K562 (cell line): ENCODE measurements at regions not wholly inside any gene's neighbourhood (a gene's known extent, or its start where the extent isn't known, plus 50 kb on each side); places are given as distances from the start of the nearest gene placed in this dataset.

ENCODE experiments used
- ATAC-seq: fragments of 200-7000 bp; cut with Tn5 transposase; 3 replicates; pipeline ENCODE4 v1.9.1; 2020; ENCODE audit warnings: moderate library complexity
- BruUV-seq: library from RNA; stranded (reverse); fragments of 400-500 nt; replicated peaks from 2 replicates; lab custom pipeline; 2021; lab: Mats Ljungman, UMichigan
- CTCF ChIA-PET: fragments of 300-600 bp; formaldehyde crosslinking; extraction: SDS; loops from one replicate; lab custom pipeline; 2021; ENCODE audit warnings: low intra/inter-chr PET ratio; lab: Yijun Ruan, JAX
- POLR2A ChIA-PET: fragments of 300-600, 350-650 bp; sonication (Branson Sonifier 250); formaldehyde crosslinking; extraction: SDS; loops from one replicate; lab custom pipeline; 2021; ENCODE audit warnings: antibody characterized with exemption, inconsistent platforms; lab: Yijun Ruan, JAX
- DNase-seq, 4 experiments: peaks; one replicate each; pipeline versions ENCODE4 v3.0.0 to v3.0.0-alpha.2; 2011 to 2018; ENCODE audit warnings: low spot score in 3 of 4, mixed read lengths in 3 of 4; ENCODE audit errors: extremely low read depth in 1 of 4
- FAIRE-seq: peaks from 2 replicates; lab custom pipeline; 2011; peaks lifted over from hg19 to GRCh38; lab: Jason Lieb, UNC
- H2AFZ ChIP-seq: 2 replicates; pipeline ENCODE4 v1.6.0; 2011; ENCODE audit warnings: low read depth, low read length, control low read depth, inconsistent platforms
- H3K27ac ChIP-seq: fragments of 200-600 bp; 3 replicates; pipeline ENCODE4 v1.8.0; 2011; ENCODE audit warnings: low read depth, mild to moderate bottlenecking, control low read depth, inconsistent platforms, low read length, moderate library complexity, mixed read lengths; ENCODE audit errors: extremely low read depth
- H3K27me3 ChIP-seq, 2 experiments: fragments of 300-600 bp in 1 of 2; 2 replicates in 1 of 2; 3 replicates in 1 of 2; pipeline versions ENCODE4 v1.6.0 to v1.8.0; 2011; ENCODE audit warnings: inconsistent platforms in 2 of 2, low read length in 2 of 2, mild to moderate bottlenecking in 1 of 2, mixed read lengths in 1 of 2, moderate library complexity in 1 of 2; ENCODE audit not compliant: control insufficient read depth in 2 of 2, insufficient read depth in 2 of 2
- H3K36me3 ChIP-seq: fragments of 300-600 bp; 3 replicates; pipeline ENCODE4 v1.8.0; 2011; ENCODE audit warnings: mild to moderate bottlenecking, low read length, inconsistent platforms; ENCODE audit not compliant: control insufficient read depth, insufficient read depth
- H3K4me1 ChIP-seq, 2 experiments: fragments of 200-600 bp in 1 of 2; replicated peaks in 1 of 2; 2 replicates in 1 of 2; 3 replicates in 1 of 2; pipeline versions ENCODE4 v1.5.1 to v1.8.0; 2011; ENCODE audit warnings: inconsistent platforms in 2 of 2, low read length in 2 of 2, mild to moderate bottlenecking in 1 of 2, mixed read lengths in 1 of 2, moderate library complexity in 1 of 2; ENCODE audit not compliant: control insufficient read depth in 2 of 2, insufficient read depth in 2 of 2
- H3K4me2 ChIP-seq: 2 replicates; pipeline ENCODE4 v1.6.1; 2011; ENCODE audit warnings: low read length, control low read depth, inconsistent platforms, mixed read lengths; ENCODE audit not compliant: insufficient read depth
- H3K4me3 ChIP-seq: fragments of 200-600 bp; sonication (generic), shearing (Covaris generic); 2 replicates; pipeline ENCODE4 v1.5.1; 2016; ENCODE audit warnings: control low read depth, inconsistent platforms
- H3K79me2 ChIP-seq: fragments of 200-600 bp; 3 replicates; pipeline ENCODE4 v1.8.0; 2011; ENCODE audit warnings: low read length, inconsistent platforms; ENCODE audit not compliant: control insufficient read depth, insufficient read depth
- H3K9ac ChIP-seq, 2 experiments: 2 replicates each; pipeline versions ENCODE4 v1.6.0 to v1.6.1; 2011; ENCODE audit warnings: low read depth in 2 of 2, low read length in 2 of 2, control low read depth in 1 of 2, inconsistent platforms in 1 of 2, mild to moderate bottlenecking in 1 of 2, mixed read lengths in 1 of 2; ENCODE audit not compliant: insufficient read depth in 1 of 2
- H3K9me1 ChIP-seq: one replicate; pipeline ENCODE4 v1.6.0; 2011; ENCODE audit warnings: inconsistent platforms, mild to moderate bottlenecking, low read length, moderate library complexity; ENCODE audit not compliant: control insufficient read depth, insufficient read depth
- H3K9me3 ChIP-seq: replicated peaks from 2 replicates; pipeline ENCODE4 v1.5.1; 2011; ENCODE audit warnings: low read depth, low read length, inconsistent platforms; ENCODE audit not compliant: control insufficient read depth, insufficient read depth
- H4K20me1 ChIP-seq: replicated peaks from 2 replicates; pipeline ENCODE4 v1.6.1; 2011; ENCODE audit warnings: low read length, inconsistent platforms, mixed read lengths; ENCODE audit not compliant: control insufficient read depth, insufficient read depth
- FOXK2 ChIP-seq, 2 experiments: fragments of 450-650 bp; IDR thresholded peaks in 1 of 2; conservative IDR thresholded peaks in 1 of 2; 2 replicates each; pipeline ENCODE4 v1.6.1; 2016; ENCODE audit warnings: low read depth in 2 of 2, mild to moderate bottlenecking in 1 of 2
- KLF6 ChIP-seq: fragments of 250-450 bp; sonication (Bioruptor Pico); IDR thresholded peaks from 2 replicates; pipeline ENCODE4 v1.4.0; 2020; ENCODE audit warnings: mild to moderate bottlenecking, moderate library complexity, borderline replicate concordance
- RBM14 ChIP-seq: fragments of 200-400 bp; formaldehyde crosslinking; IDR thresholded peaks from 2 replicates; pipeline ENCODE4 v1.6.1; 2018; ENCODE audit warnings: low read depth, mild to moderate bottlenecking, low read length, moderate library complexity, borderline replicate concordance; ENCODE audit not compliant: insufficient read depth
- TCFL5 ChIP-seq: fragments of 250-450 bp; sonication (Bioruptor Pico); conservative IDR thresholded peaks from 2 replicates; pipeline ENCODE4 v1.6.1; 2021; ENCODE audit warnings: mild to moderate bottlenecking, moderate library complexity, matching md5 sums
- ZNF436 ChIP-seq: fragments of 250-450, 450-650 bp; sonication (Bioruptor Pico); formaldehyde crosslinking; IDR thresholded peaks from 2 replicates; pipeline ENCODE4 v1.7.0; 2020; ENCODE audit warnings: mild to moderate bottlenecking
- WGBS: fragments of 100-300 bp; shearing (Covaris generic); methylation state at CpG from one replicate; pipeline ENCODE4 v1.1.6; 2016; ENCODE audit warnings: low coverage, mixed read lengths; ENCODE audit not compliant: insufficient coverage; ENCODE audit errors: missing lambda C conversion rate; 5-methylcytosine and 5-hydroxymethylcytosine counted together
- in situ Hi-C: fragments of 300-500 bp; cut with MboI; formaldehyde crosslinking; loops from 4 replicates; pipeline ENCODE4 v1.15.0; 2018; ENCODE audit warnings: inconsistent platforms, mixed read lengths
- intact Hi-C: fragments of 100-400 bp; cut with micrococcal nuclease; formaldehyde crosslinking; loops from 2 replicates; pipeline ENCODE4 v1.14.2; 2022
- TF ChIP-seq, protein P1 (sequence below), 2 experiments: fragments of 450-650 bp in 1 of 2; IDR thresholded peaks; 2 replicates each; pipeline ENCODE4 v1.6.1; 2011 to 2017; ENCODE audit warnings: low read depth in 2 of 2, antibody characterized with exemption in 1 of 2, borderline replicate concordance in 1 of 2, low read length in 1 of 2, mild to moderate bottlenecking in 1 of 2, mixed read lengths in 1 of 2; ENCODE audit not compliant: control insufficient read depth in 1 of 2
- TF ChIP-seq, protein P2 (sequence below), 2 experiments: fragments of 450-650 bp; IDR thresholded peaks; 2 replicates each; pipeline ENCODE4 v1.6.1; 2018; ENCODE audit warnings: mild to moderate bottlenecking in 2 of 2, low read depth in 1 of 2; ENCODE audit not compliant: partially characterized antibody in 2 of 2
- TF ChIP-seq, protein P3 (sequence below): sonication (generic); formaldehyde crosslinking; IDR thresholded peaks from 2 replicates; pipeline ENCODE4 v1.8.0; 2023; ENCODE audit warnings: mild to moderate bottlenecking, missing genetic modification reagents
- TF ChIP-seq, protein P4 (sequence below): fragments of 450-650 bp; IDR thresholded peaks from 2 replicates; pipeline ENCODE4 v1.6.1; 2016; ENCODE audit warnings: missing biosample characterization, missing genetic modification characterization

GRCh38 chr13:47687577-47687976 lies 313.5 kb downstream of the SUCLA2 start:
- no TSS peak for BruUV-seq
- TF ChIP-seq, protein P1, sequence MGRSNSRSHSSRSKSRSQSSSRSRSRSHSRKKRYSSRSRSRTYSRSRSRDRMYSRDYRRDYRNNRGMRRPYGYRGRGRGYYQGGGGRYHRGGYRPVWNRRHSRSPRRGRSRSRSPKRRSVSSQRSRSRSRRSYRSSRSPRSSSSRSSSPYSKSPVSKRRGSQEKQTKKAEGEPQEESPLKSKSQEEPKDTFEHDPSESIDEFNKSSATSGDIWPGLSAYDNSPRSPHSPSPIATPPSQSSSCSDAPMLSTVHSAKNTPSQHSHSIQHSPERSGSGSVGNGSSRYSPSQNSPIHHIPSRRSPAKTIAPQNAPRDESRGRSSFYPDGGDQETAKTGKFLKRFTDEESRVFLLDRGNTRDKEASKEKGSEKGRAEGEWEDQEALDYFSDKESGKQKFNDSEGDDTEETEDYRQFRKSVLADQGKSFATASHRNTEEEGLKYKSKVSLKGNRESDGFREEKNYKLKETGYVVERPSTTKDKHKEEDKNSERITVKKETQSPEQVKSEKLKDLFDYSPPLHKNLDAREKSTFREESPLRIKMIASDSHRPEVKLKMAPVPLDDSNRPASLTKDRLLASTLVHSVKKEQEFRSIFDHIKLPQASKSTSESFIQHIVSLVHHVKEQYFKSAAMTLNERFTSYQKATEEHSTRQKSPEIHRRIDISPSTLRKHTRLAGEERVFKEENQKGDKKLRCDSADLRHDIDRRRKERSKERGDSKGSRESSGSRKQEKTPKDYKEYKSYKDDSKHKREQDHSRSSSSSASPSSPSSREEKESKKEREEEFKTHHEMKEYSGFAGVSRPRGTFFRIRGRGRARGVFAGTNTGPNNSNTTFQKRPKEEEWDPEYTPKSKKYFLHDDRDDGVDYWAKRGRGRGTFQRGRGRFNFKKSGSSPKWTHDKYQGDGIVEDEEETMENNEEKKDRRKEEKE (IDR thresholded peaks at IDR 0.05; ENCODE audit: borderline replicate concordance in 1 of 2, control insufficient read depth in 1 of 2, low read depth in 2 of 2, low read length in 1 of 2), result no peak
- TF ChIP-seq, protein P2, sequence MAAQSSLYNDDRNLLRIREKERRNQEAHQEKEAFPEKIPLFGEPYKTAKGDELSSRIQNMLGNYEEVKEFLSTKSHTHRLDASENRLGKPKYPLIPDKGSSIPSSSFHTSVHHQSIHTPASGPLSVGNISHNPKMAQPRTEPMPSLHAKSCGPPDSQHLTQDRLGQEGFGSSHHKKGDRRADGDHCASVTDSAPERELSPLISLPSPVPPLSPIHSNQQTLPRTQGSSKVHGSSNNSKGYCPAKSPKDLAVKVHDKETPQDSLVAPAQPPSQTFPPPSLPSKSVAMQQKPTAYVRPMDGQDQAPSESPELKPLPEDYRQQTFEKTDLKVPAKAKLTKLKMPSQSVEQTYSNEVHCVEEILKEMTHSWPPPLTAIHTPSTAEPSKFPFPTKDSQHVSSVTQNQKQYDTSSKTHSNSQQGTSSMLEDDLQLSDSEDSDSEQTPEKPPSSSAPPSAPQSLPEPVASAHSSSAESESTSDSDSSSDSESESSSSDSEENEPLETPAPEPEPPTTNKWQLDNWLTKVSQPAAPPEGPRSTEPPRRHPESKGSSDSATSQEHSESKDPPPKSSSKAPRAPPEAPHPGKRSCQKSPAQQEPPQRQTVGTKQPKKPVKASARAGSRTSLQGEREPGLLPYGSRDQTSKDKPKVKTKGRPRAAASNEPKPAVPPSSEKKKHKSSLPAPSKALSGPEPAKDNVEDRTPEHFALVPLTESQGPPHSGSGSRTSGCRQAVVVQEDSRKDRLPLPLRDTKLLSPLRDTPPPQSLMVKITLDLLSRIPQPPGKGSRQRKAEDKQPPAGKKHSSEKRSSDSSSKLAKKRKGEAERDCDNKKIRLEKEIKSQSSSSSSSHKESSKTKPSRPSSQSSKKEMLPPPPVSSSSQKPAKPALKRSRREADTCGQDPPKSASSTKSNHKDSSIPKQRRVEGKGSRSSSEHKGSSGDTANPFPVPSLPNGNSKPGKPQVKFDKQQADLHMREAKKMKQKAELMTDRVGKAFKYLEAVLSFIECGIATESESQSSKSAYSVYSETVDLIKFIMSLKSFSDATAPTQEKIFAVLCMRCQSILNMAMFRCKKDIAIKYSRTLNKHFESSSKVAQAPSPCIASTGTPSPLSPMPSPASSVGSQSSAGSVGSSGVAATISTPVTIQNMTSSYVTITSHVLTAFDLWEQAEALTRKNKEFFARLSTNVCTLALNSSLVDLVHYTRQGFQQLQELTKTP (IDR thresholded peaks at IDR 0.05; ENCODE audit: low read depth in 1 of 2, partially characterized antibody in 2 of 2), result no peak
- TF ChIP-seq, protein P3, sequence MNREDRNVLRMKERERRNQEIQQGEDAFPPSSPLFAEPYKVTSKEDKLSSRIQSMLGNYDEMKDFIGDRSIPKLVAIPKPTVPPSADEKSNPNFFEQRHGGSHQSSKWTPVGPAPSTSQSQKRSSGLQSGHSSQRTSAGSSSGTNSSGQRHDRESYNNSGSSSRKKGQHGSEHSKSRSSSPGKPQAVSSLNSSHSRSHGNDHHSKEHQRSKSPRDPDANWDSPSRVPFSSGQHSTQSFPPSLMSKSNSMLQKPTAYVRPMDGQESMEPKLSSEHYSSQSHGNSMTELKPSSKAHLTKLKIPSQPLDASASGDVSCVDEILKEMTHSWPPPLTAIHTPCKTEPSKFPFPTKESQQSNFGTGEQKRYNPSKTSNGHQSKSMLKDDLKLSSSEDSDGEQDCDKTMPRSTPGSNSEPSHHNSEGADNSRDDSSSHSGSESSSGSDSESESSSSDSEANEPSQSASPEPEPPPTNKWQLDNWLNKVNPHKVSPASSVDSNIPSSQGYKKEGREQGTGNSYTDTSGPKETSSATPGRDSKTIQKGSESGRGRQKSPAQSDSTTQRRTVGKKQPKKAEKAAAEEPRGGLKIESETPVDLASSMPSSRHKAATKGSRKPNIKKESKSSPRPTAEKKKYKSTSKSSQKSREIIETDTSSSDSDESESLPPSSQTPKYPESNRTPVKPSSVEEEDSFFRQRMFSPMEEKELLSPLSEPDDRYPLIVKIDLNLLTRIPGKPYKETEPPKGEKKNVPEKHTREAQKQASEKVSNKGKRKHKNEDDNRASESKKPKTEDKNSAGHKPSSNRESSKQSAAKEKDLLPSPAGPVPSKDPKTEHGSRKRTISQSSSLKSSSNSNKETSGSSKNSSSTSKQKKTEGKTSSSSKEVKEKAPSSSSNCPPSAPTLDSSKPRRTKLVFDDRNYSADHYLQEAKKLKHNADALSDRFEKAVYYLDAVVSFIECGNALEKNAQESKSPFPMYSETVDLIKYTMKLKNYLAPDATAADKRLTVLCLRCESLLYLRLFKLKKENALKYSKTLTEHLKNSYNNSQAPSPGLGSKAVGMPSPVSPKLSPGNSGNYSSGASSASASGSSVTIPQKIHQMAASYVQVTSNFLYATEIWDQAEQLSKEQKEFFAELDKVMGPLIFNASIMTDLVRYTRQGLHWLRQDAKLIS (CRISPR knock-in tag), result no peak
- TF ChIP-seq TCFL5, result no peak
- TF ChIP-seq KLF6 (CRISPR knock-in tag), result no peak
- no peak for TF ChIP-seq ZNF436 (CRISPR knock-in tag)
- TF ChIP-seq RBM14, result no peak
- TF ChIP-seq FOXK2 (conservative IDR thresholded peaks at IDR 0.05 in 1 of 2, IDR thresholded peaks at IDR 0.05 in 1 of 2; ENCODE audit: low read depth in 2 of 2), result no peak
- TF ChIP-seq, protein P4, sequence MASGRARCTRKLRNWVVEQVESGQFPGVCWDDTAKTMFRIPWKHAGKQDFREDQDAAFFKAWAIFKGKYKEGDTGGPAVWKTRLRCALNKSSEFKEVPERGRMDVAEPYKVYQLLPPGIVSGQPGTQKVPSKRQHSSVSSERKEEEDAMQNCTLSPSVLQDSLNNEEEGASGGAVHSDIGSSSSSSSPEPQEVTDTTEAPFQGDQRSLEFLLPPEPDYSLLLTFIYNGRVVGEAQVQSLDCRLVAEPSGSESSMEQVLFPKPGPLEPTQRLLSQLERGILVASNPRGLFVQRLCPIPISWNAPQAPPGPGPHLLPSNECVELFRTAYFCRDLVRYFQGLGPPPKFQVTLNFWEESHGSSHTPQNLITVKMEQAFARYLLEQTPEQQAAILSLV (tag), result no peak

More at GRCh38 chr13:47687577-47687976, 313.5 kb downstream of the SUCLA2 start:
- H3K4me2 ChIP-seq, result no peak overlapping the region
- no peak for ATAC-seq
- POLR2A ChIA-PET, result no interaction called here
- H3K79me2 ChIP-seq, result no peaks in the 10 kb centered on the region
- H3K9me3 ChIP-seq, result no peaks in the 10 kb centered on the region
- no peaks in the 10 kb centered on the region for H3K4me1 ChIP-seq
- no peaks in the 10 kb centered on the region for H3K9me1 ChIP-seq
- no peaks in the 10 kb centered on the region for H3K36me3 ChIP-seq
- H3K27ac ChIP-seq, result no peak overlapping the region
- H2AFZ ChIP-seq, result no peak overlapping the region
- 0% methylated on average over 1 of the region's 2 CpGs for WGBS
- no peaks in the 10 kb centered on the region for H3K27me3 ChIP-seq
- DNase-seq, result no peak
- no peak overlapping the region for H3K4me3 ChIP-seq
- intact Hi-C loops (no loop called here), in situ Hi-C loops (no loop called here)
- FAIRE-seq, result no peak
- CTCF ChIA-PET, result no interaction called here
- no peaks in the 10 kb centered on the region for H4K20me1 ChIP-seq
- H3K9ac ChIP-seq, result no peak overlapping the region
